ENCODE measurements at regions not wholly inside any gene's neighbourhood (a gene's known extent, or its start where the extent isn't known, plus 50 kb on each side); places are given as distances from the start of the nearest gene placed in this dataset.

- Histone ChIP-seq H2AFZ (ENCODE audit: low read length) (no peak overlapping the region), H3K23ac (ENCODE audit: insufficient read length) (no peak overlapping the region), H2AK5ac (ENCODE audit: low read depth, low read length) (no peak overlapping the region), H3K36me3 (ENCODE audit: control insufficient read depth in 2 of 4, insufficient read depth in 4 of 4, low read length in 3 of 4) (no peaks in the 10 kb centered on the region; a peak in 1 of 8 replicates), H2BK5ac (ENCODE audit: low read depth, low read length) (no peak overlapping the region), H4K20me1 (replicated peaks in 1 of 2; ENCODE audit: control insufficient read depth in 1 of 2, insufficient read depth in 2 of 2, low read length in 2 of 2) (no peaks in the 10 kb centered on the region), H2BK120ac (replicated peaks; ENCODE audit: low read depth, low read length) (no peak overlapping the region), H3K27me3 (replicated peaks in 1 of 4; ENCODE audit: control insufficient read depth in 3 of 4, extremely low read depth in 1 of 4, insufficient read depth in 3 of 4, low read length in 3 of 4) (no peaks in the 10 kb centered on the region), H3K79me2 (ENCODE audit: control insufficient read depth in 1 of 2, insufficient read depth in 2 of 2, low read length in 2 of 2) (no peaks in the 10 kb centered on the region), H2BK12ac (ENCODE audit: low read depth, low read length) (no peak overlapping the region), H3K23me2 (ENCODE audit: low read depth, low read length) (no peaks in the 10 kb centered on the region), H3K14ac (ENCODE audit: insufficient read length) (no peak overlapping the region), H4K5ac (ENCODE audit: insufficient read length, low read depth, low read length) (no peak overlapping the region), H3K27ac (ENCODE audit: low read depth, low read length) (no peak overlapping the region), H3K9ac (replicated peaks in 1 of 4; ENCODE audit: extremely low read depth in 1 of 4, low read depth in 3 of 4, low read length in 3 of 4) (no peak overlapping the region), H3K4me1 (replicated peaks in 1 of 4; ENCODE audit: control insufficient read depth in 3 of 4, insufficient read depth in 4 of 4, low read length in 3 of 4) (no peaks in the 10 kb centered on the region), H2BK15ac (ENCODE audit: low read length) (no peak overlapping the region), H3K4me3 (ENCODE audit: extremely low read depth in 1 of 4, insufficient read depth in 2 of 4, low read depth in 3 of 4, low read length in 4 of 4) (no peak overlapping the region), H3K4me2 (ENCODE audit: insufficient read depth in 1 of 2, low read depth in 2 of 2, low read length in 2 of 2) (no peak overlapping the region), H4K91ac (replicated peaks; ENCODE audit: insufficient read length, low read length) (no peak overlapping the region), H3K4ac (replicated peaks; ENCODE audit: insufficient read length, low read depth, low read length) (no peak overlapping the region), H2BK20ac (ENCODE audit: low read length) (no peak overlapping the region), H3K56ac (replicated peaks; ENCODE audit: insufficient read length, low read depth, low read length) (no peak overlapping the region), H3K18ac (ENCODE audit: extremely low read depth, low read length) (no peak overlapping the region), H4K8ac (ENCODE audit: extremely low read depth, insufficient read depth, low read length) (no peak overlapping the region), H3K9me3 (ENCODE audit: insufficient read depth in 2 of 2, low read depth in 1 of 2, low read length in 1 of 2) (no peaks in the 10 kb centered on the region), H3K79me1 (ENCODE audit: low read depth, low read length) (no peaks in the 10 kb centered on the region)
- TF ChIP-seq ATF2 (IDR thresholded peaks at IDR 0.05; ENCODE audit: low read length): no peak
- TF ChIP-seq BCL11A (IDR thresholded peaks at IDR 0.05; ENCODE audit: low read depth in 2 of 2, low read length in 2 of 2): no peak
- TF ChIP-seq SIRT6 (IDR thresholded peaks at IDR 0.05; ENCODE audit: low read length): no peak
- WGBS, 2 experiments (ENCODE audit: extremely low coverage in 1 of 2, insufficient coverage in 1 of 2, insufficient read length in 1 of 2, insufficient replicate concordance in 2 of 2, low coverage in 1 of 2, low lambda C conversion rate in 2 of 2, missing lambda C conversion rate in 1 of 2): 96% methylated on average over 3 of the region's 3 CpGs; no CpG with 5 or more reads in 1 of the 2 experiments
- FAIRE-seq: no peak
- ChIA-PET POLR2A (ENCODE audit: partially characterized antibody) (no interaction called here), CTCF (ENCODE audit: partially characterized antibody) (interaction anchor here (1.2 to 4.2 kb wide), 2 partner anchors 12 to 67 kb away, joined by 9 to 18 read pairs; no protein-coding TSS in a partner anchor)
- DNase-seq (ENCODE audit: low read depth in 1 of 2, low spot score in 2 of 2): no peak
These were observed 161.4 kb upstream of the MPHOSPH6 start for GRCh38 chr16:82331397-82331796.

Measured in H1 (cell line).